ENCODE measurements at regions not wholly inside any gene's neighbourhood (a gene's known extent, or its start where the extent isn't known, plus 50 kb on each side); places are given as distances from the start of the nearest gene placed in this dataset.

DNA sequence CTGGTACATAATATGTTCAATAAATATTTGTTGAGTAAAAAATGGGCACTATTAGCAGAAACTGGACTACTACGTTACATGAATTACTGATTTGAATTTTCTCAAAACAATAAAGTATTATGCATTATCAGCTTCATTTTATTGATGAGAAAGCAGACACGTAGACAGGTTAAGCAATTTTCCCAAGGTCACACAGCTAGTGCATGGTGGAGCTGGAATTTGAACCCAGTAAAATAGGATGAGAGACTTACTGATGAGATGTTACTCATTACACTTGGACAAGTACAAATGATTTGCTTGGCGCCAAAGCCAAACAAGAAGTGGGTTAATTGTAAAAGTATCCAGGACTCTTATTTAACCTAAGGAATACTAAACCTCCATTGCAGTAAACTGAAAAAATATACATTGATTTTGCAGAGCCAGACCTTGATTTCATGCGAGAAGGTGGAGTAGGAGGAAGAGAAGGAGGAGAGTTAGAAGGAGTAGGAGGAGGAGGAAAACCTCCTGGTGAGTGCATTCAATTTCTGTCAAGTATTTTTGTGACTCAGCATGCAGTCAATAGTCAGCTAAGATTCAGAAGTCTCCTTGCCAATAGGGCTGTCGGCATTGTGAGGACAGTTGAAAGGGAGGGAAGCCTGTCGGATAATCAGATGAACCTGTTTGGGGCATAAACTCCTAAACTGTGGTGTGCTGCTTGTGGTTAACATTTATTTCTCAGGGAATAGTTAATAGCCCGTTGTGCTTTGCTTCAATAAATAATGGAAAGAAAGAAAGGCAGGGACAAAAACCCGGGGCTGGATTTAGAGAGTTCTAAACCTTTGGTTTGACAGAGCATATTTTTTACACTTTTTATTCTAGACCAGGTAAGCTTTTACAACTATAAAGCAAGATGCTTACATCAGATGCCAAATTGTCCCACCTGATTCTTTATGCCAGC lies 77.0 kb upstream of the TACR1 start:
- TF ChIP-seq CTCF (IDR thresholded peaks at IDR 0.05) (no peak), POLR2A (IDR thresholded peaks at IDR 0.05) (no peak)
- Histone ChIP-seq H3K27me3 (no peaks in the 10 kb centered on the region), H3K36me3 (ENCODE audit: low read depth, missing control alignments) (no peaks in the 10 kb centered on the region), H3K27ac (no peak overlapping the region), H3K4me3 (no peak overlapping the region), H3K9me3 (no peaks in the 10 kb centered on the region), H3K4me1 (no peaks in the 10 kb centered on the region)
- intact Hi-C loops (cut with DNase I; ENCODE audit: low total_unique reads): no loop called here
- WGBS, 2 donors: 78 to 81% methylated on average over 8 of the region's 8 CpGs
- no peak for DNase-seq

DNA sequence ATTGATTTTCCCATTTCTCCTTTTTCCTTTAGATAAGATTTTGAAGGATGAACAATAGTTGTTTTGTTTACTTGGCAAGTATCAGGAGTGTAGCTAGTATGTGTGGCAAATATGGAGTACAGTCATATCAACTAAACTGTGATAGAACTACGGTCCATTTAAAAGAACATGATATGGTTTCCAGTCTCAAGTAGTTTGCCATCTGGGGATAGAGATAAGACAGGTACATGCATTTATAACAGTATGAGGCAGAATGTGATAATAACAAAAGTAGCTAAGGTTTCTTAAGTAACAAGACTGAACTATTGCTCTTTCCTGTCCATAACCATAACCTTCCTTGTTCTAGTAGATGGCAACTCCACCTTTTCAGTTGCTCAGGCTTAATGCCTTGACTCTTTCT lies 75.6 kb upstream of the TACR1 start:
- no peak for DNase-seq
- no peak for TF ChIP-seq POLR2A (IDR thresholded peaks at IDR 0.05)
- TF ChIP-seq CTCF (IDR thresholded peaks at IDR 0.05): no peak
- H3K36me3 ChIP-seq (ENCODE audit: low read depth, missing control alignments): no peaks in the 10 kb centered on the region
- intact Hi-C loops (cut with DNase I; ENCODE audit: low total_unique reads): no loop called here
- H3K27ac ChIP-seq: no peak overlapping the region
- WGBS, 2 donors: 63 to 72% methylated on average over 1 of the region's 1 CpG
- no peaks in the 10 kb centered on the region for H3K27me3 ChIP-seq
- no peak overlapping the region for H3K4me3 ChIP-seq
- H3K9me3 ChIP-seq: no peaks in the 10 kb centered on the region
- no peaks in the 10 kb centered on the region for H3K4me1 ChIP-seq

DNA sequence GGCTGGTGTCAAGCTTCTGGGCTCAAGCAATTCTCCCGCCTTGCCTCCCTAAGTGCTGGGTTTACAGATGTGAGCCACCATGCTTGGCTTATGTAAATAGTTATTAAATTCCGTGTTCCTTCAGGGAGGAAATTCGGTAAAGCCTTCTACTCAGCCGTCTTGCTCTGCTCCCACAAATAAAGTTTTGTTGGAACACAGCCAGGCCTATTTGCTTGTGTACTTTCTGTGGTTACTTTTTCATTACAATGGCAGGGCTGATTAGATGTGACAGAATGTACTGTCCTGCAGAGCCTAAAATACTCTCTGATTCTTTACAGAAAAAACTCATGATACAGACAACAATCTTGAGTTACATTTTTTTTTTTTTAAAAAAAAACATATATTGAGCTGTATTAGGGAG lies 68.8 kb upstream of the TACR1 start:
- H3K4me1 ChIP-seq: no peaks in the 10 kb centered on the region
- 55 to 61% methylated on average over 4 of the region's 4 CpGs for WGBS, 2 donors
- intact Hi-C loops (cut with DNase I; ENCODE audit: low total_unique reads): no loop called here
- H3K27me3 ChIP-seq: no peaks in the 10 kb centered on the region
- no peak for DNase-seq
- TF ChIP-seq CTCF (IDR thresholded peaks at IDR 0.05) (no peak), POLR2A (IDR thresholded peaks at IDR 0.05) (no peak)
- no peaks in the 10 kb centered on the region for H3K36me3 ChIP-seq (ENCODE audit: low read depth, missing control alignments)
- H3K4me3 ChIP-seq: no peak overlapping the region
- no peak overlapping the region for H3K27ac ChIP-seq
- H3K9me3 ChIP-seq: no peaks in the 10 kb centered on the region

- TF ChIP-seq CTCF (IDR thresholded peaks at IDR 0.05) (no peak), POLR2A (IDR thresholded peaks at IDR 0.05) (no peak)
- H3K4me1 ChIP-seq: no peaks in the 10 kb centered on the region
- no peak for DNase-seq
- no peaks in the 10 kb centered on the region for H3K27me3 ChIP-seq
- intact Hi-C loops (cut with DNase I; ENCODE audit: low total_unique reads): no loop called here
- no peaks in the 10 kb centered on the region for H3K9me3 ChIP-seq
- H3K36me3 ChIP-seq (ENCODE audit: low read depth, missing control alignments): no peaks in the 10 kb centered on the region
- no peak overlapping the region for H3K4me3 ChIP-seq
- H3K27ac ChIP-seq: no peak overlapping the region
Observed at GRCh38 chr2:75261923-75262322, 62.6 kb upstream of the TACR1 start.

- H3K27ac ChIP-seq: no peak overlapping the region
- no peaks in the 10 kb centered on the region for H3K27me3 ChIP-seq
- no peaks in the 10 kb centered on the region for H3K36me3 ChIP-seq (ENCODE audit: low read depth, missing control alignments)
- DNase-seq: no peak
- no peaks in the 10 kb centered on the region for H3K4me1 ChIP-seq
- no peak for TF ChIP-seq POLR2A (IDR thresholded peaks at IDR 0.05)
- TF ChIP-seq CTCF (IDR thresholded peaks at IDR 0.05): no peak
- intact Hi-C loops (cut with DNase I; ENCODE audit: low total_unique reads): no loop called here
- H3K4me3 ChIP-seq: no peak overlapping the region
- no peaks in the 10 kb centered on the region for H3K9me3 ChIP-seq
Observed at GRCh38 chr2:75260946-75261345, 61.6 kb upstream of the TACR1 start.

Measured in testis (tissue), 2 donors.